Panc1 (cell line): ENCODE measurements at regions not wholly inside any gene's neighbourhood (a gene's known extent, or its start where the extent isn't known, plus 50 kb on each side); places are given as distances from the start of the nearest gene placed in this dataset.
"Not testable (repeated sequence)": the region's sequence is repeated elsewhere in the genome, so short reads cannot be mapped to it uniquely, and the experiment has no call there.

ENCODE experiments used
- ATAC-seq: fragments of 200-7000 bp; cut with Tn5 transposase; 2 replicates; pipeline ENCODE4 v1.9.1; 2020; ENCODE audit warnings: mild to moderate bottlenecking, moderate library complexity
- BruUV-seq: library from RNA; stranded (reverse); fragments of 400-500 nt; replicated peaks from 2 replicates; lab custom pipeline; 2021; lab: Mats Ljungman, UMichigan
- CTCF ChIA-PET: fragments of 300-600 bp; sonication (Branson Sonifier 250); formaldehyde crosslinking; loops from one replicate; lab custom pipeline; 2022; ENCODE audit warnings: antibody characterized with exemption; lab: Charles Lee
- POLR2A ChIA-PET: fragments of 300-600 bp; sonication (Branson Sonifier 250); formaldehyde crosslinking; loops from one replicate; lab custom pipeline; 2022; ENCODE audit warnings: antibody characterized with exemption; lab: Charles Lee
- DNase-seq: peaks from one replicate; pipeline ENCODE4 v3.0.0-alpha.2; 2010; ENCODE audit warnings: low read depth, low spot score
- H3K27ac ChIP-seq: 2 replicates; pipeline ENCODE4 v1.5.1; 2011; ENCODE audit warnings: mild to moderate bottlenecking, low read length, inconsistent platforms
- H3K27me3 ChIP-seq: fragments of 200-500 bp; sonication (Bioruptor generic); 2 replicates; pipeline ENCODE4 v1.6.0; 2014; ENCODE audit warnings: low read length, inconsistent platforms; ENCODE audit not compliant: control insufficient read depth, insufficient read depth
- H3K36me3 ChIP-seq: fragments of 200-500 bp; sonication (Bioruptor generic); 2 replicates; pipeline ENCODE4 v1.5.1; 2014; ENCODE audit warnings: inconsistent platforms, mild to moderate bottlenecking, low read length, moderate library complexity; ENCODE audit not compliant: control insufficient read depth, insufficient read depth
- H3K4me1 ChIP-seq: 2 replicates; pipeline ENCODE4 v1.5.1; 2011; ENCODE audit warnings: inconsistent platforms, mild to moderate bottlenecking, low read length, moderate library complexity; ENCODE audit not compliant: control insufficient read depth, insufficient read depth
- H3K4me3 ChIP-seq, 2 experiments: 2 replicates each; pipeline ENCODE4 v1.5.1; 2011 to 2012; ENCODE audit warnings: low read depth in 2 of 2, low read length in 2 of 2, mild to moderate bottlenecking in 2 of 2, inconsistent platforms in 1 of 2, moderate library complexity in 1 of 2
- H3K9me3 ChIP-seq: fragments of 200-500 bp; sonication (Bioruptor generic); 2 replicates; pipeline ENCODE4 v1.5.1; 2014; ENCODE audit warnings: low read depth, mild to moderate bottlenecking, inconsistent platforms, low read length, moderate library complexity; ENCODE audit not compliant: control insufficient read depth, insufficient read depth
- POLR2AphosphoS5 ChIP-seq: IDR thresholded peaks from 2 replicates; pipeline ENCODE4 v1.6.1; 2012; ENCODE audit warnings: mild to moderate bottlenecking, low read depth, low read length, moderate library complexity
- SIN3A ChIP-seq: IDR thresholded peaks from 2 replicates; pipeline ENCODE4 v1.6.1; 2012; ENCODE audit warnings: low read depth, mild to moderate bottlenecking, low read length, moderate library complexity, borderline replicate concordance; ENCODE audit not compliant: insufficient read depth
- TCF7L2 ChIP-seq: IDR thresholded peaks from 2 replicates; pipeline ENCODE4 v1.6.1; 2011; ENCODE audit warnings: mild to moderate bottlenecking, low read depth, low read length, inconsistent platforms
- in situ Hi-C: cut with HindIII; loops from 2 replicates; pipeline ENCODE4 v1.10.0; 2016; ENCODE audit warnings: low sequenced_read_pairs, low pct_unique_long_range_greater_than_20kb
- intact Hi-C: fragments of 100-400 bp; cut with micrococcal nuclease; formaldehyde crosslinking; loops from one replicate; pipeline ENCODE4 v1.10.0; 2022; ENCODE audit not compliant: unreplicated experiment
- TF ChIP-seq, protein P1 (sequence below): fragments of 450-650 bp; IDR thresholded peaks from 2 replicates; pipeline ENCODE4 v1.5.1; 2017; ENCODE audit warnings: mild to moderate bottlenecking
- TF ChIP-seq, protein P2 (sequence below), 2 experiments: IDR thresholded peaks; 2 replicates each; pipeline ENCODE4 v1.6.1; 2011 to 2012; ENCODE audit warnings: low read depth in 2 of 2, control low read depth in 1 of 2, low read length in 1 of 2, mild to moderate bottlenecking in 1 of 2, moderate library complexity in 1 of 2; ENCODE audit not compliant: insufficient read depth in 1 of 2

DNA sequence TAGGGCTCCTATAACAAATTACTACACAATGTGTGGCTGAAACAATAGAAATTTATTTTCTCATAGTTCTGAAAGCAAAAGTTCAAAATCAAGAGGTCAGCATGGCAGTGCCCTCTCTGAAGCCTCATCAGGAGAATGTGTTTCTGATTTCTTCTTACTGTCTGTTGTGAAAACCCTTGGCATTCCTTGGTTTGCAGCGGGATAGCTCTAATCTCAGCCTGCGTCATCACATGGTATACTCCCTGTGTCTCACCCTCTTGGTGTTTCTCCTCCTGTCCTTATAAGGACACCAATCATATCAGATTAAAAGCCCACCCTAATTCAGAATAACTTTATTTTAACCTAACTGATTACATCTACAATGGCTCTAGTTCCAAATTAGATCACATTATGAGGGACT lies 87.5 kb upstream of the CDH9 start:
- no peaks in the 10 kb centered on the region for H3K27me3 ChIP-seq
- no peaks in the 10 kb centered on the region for H3K9me3 ChIP-seq
- no peaks in the 10 kb centered on the region for H3K4me1 ChIP-seq
- ChIA-PET POLR2A (no interaction called here), CTCF (no interaction called here)
- in situ Hi-C loops (no loop called here), intact Hi-C loops (no loop called here)
- DNase-seq (no peak), ATAC-seq (no peak)
- BruUV-seq, result no TSS peak
- no peak overlapping the region for H3K27ac ChIP-seq
- no peaks in the 10 kb centered on the region for H3K36me3 ChIP-seq
- TF ChIP-seq POLR2AphosphoS5 (no peak), TCF7L2 (no peak)
- TF ChIP-seq, protein P1, sequence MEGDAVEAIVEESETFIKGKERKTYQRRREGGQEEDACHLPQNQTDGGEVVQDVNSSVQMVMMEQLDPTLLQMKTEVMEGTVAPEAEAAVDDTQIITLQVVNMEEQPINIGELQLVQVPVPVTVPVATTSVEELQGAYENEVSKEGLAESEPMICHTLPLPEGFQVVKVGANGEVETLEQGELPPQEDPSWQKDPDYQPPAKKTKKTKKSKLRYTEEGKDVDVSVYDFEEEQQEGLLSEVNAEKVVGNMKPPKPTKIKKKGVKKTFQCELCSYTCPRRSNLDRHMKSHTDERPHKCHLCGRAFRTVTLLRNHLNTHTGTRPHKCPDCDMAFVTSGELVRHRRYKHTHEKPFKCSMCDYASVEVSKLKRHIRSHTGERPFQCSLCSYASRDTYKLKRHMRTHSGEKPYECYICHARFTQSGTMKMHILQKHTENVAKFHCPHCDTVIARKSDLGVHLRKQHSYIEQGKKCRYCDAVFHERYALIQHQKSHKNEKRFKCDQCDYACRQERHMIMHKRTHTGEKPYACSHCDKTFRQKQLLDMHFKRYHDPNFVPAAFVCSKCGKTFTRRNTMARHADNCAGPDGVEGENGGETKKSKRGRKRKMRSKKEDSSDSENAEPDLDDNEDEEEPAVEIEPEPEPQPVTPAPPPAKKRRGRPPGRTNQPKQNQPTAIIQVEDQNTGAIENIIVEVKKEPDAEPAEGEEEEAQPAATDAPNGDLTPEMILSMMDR, result no peak
- no peak overlapping the region for H3K4me3 ChIP-seq

DNA sequence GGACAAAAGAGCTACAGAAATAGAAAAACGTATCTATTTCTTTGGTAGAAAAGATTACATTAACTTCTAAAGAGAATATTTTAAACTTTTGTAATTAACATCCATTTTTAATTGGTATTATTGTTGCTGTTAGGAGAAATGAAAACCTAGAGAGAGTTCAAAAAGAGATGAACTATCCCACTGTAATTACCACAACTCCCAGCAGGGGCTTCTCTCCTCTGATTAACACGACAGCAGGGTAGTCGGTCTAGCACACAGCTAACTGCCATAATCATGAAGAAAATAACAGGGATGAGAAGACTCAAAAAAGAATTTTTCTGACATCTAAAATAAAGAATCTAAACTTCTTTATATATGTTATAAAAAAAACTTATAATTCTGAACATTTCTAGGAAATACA lies 86.2 kb upstream of the CDH9 start:
- in situ Hi-C loops (no loop called here), intact Hi-C loops (no loop called here)
- peak; percentile 78 for ATAC-seq
- H3K4me1 ChIP-seq, result no peaks in the 10 kb centered on the region
- no peaks in the 10 kb centered on the region for H3K9me3 ChIP-seq
- no peak overlapping the region for H3K27ac ChIP-seq
- no peak for DNase-seq
- CTCF ChIA-PET, result no interaction called here
- no peak overlapping the region for H3K4me3 ChIP-seq
- no peaks in the 10 kb centered on the region for H3K27me3 ChIP-seq
- no peaks in the 10 kb centered on the region for H3K36me3 ChIP-seq
- POLR2A ChIA-PET, result no interaction called here
- BruUV-seq, result no TSS peak
- TF ChIP-seq TCF7L2 (no peak), SIN3A (no peak), POLR2AphosphoS5 (no peak)
- TF ChIP-seq, protein P2, sequence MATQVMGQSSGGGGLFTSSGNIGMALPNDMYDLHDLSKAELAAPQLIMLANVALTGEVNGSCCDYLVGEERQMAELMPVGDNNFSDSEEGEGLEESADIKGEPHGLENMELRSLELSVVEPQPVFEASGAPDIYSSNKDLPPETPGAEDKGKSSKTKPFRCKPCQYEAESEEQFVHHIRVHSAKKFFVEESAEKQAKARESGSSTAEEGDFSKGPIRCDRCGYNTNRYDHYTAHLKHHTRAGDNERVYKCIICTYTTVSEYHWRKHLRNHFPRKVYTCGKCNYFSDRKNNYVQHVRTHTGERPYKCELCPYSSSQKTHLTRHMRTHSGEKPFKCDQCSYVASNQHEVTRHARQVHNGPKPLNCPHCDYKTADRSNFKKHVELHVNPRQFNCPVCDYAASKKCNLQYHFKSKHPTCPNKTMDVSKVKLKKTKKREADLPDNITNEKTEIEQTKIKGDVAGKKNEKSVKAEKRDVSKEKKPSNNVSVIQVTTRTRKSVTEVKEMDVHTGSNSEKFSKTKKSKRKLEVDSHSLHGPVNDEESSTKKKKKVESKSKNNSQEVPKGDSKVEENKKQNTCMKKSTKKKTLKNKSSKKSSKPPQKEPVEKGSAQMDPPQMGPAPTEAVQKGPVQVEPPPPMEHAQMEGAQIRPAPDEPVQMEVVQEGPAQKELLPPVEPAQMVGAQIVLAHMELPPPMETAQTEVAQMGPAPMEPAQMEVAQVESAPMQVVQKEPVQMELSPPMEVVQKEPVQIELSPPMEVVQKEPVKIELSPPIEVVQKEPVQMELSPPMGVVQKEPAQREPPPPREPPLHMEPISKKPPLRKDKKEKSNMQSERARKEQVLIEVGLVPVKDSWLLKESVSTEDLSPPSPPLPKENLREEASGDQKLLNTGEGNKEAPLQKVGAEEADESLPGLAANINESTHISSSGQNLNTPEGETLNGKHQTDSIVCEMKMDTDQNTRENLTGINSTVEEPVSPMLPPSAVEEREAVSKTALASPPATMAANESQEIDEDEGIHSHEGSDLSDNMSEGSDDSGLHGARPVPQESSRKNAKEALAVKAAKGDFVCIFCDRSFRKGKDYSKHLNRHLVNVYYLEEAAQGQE (IDR thresholded peaks at IDR 0.05; ENCODE audit: insufficient read depth in 1 of 2, low read depth in 2 of 2, low read length in 1 of 2), result no peak
- TF ChIP-seq, protein P1, result peak; percentile 46; the same call in 1 of the 2 replicates

DNA sequence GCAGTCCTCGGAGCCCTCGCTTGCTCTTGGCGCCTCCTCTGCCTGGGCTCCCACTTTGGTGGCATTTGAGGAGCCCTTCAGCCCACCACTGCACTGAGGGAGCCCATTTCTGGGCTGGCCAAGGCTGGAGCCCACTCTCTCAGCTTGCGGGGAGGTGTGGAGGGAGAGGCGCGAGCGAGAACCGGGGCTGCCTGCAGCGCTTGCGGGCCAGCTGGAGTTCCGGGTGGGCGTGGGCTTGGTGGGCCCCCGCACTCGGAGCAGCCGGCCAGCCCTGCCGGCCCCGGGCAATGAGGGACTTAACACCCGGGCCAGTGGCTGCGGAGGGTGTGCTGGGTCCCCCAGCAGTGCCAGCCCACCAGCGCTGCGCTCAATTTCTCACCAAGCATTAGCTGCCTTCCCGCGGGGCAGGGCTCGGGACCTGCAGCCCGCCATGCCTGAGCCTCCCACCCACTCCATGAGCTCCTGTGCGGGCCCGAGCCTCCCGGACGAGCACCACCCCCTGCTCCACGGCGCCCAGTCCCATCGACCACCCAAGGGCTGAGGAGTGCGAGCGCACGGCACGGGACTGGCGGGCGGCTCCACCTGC lies 81.4 kb upstream of the CDH9 start:
- BruUV-seq, H3K4me1 ChIP-seq: not testable (repeated sequence)

More for the DNA sequence above, 81.4 kb upstream of the CDH9 start:
- in situ Hi-C loops, intact Hi-C loops, POLR2A ChIA-PET, H3K27me3 ChIP-seq, H3K4me3 ChIP-seq, H3K9me3 ChIP-seq, ATAC-seq, H3K36me3 ChIP-seq, DNase-seq, H3K27ac ChIP-seq, CTCF ChIA-PET: not testable (repeated sequence)
